HG02642 (cell line): ENCODE measurements at regions not wholly inside any gene's neighbourhood (a gene's known extent, or its start where the extent isn't known, plus 50 kb on each side); places are given as distances from the start of the nearest gene placed in this dataset.
A peak's percentile ranks its signal among the peaks of the same experiment; 100 is the strongest.

Source experiments
- ATAC-seq: cut with Tn5 transposase; IDR thresholded peaks from one replicate; pipeline ENCODE4 v1.9.1; 2021; ENCODE audit warnings: mild to moderate bottlenecking; ENCODE audit not compliant: unreplicated experiment, poor library complexity

- ATAC-seq = no peak
These were observed 154.9 kb upstream of the PWP1 start for GRCh38 chr12:107530701-107531100.

- ATAC-seq = peak; percentile 65
These were observed 152.4 kb upstream of the PWP1 start for GRCh38 chr12:107533218-107533617.

DNA sequence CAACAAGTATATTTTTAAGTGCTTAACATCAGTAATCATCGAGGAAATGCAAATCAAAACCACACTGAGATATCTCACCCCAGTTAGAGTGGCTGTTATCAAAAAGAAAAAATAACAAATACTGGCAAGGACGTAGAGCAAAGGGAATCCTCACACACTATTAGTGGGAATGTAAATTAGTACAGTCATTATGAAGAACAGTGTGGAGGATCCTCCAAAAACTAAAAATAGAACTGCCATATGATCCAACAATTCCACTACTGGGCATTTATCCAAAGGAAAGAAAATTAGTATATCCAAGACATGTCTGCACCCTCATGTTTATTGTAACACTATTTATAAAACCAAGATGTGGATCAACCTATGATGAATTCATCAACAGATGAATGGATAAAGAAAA, 149.0 kb upstream of the PWP1 start:
- no peak for ATAC-seq

DNA sequence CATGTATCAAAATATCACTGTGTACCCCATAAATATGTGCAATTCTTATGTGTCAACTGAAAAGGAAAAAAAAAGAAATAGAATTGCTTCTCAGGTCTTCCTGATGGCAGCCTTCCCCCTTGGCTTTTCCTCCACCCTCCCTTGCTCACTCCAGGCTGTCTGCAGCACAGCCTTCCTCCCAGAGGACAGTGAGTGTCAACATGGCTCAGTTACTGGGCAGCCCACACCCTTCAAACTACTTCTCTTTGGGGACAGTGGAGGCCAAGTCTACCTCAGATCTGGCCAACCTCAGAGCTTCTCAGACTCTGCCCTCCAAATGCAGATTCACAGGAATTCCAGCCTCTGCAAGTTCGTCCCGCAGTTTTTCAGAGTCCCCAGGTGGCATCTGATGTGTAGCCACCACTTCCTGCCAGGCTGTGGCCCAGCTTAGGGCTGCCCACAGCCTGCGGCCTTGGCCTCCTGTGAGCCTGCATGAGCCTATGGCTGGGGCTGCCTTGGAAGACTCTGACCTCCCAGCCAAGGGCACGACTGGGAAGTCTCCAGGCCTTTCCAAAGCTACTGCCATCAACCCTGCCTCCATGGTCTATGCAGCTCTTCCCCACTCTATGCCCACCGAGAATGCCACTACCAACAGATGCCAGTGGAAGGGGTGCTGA, 148.0 kb upstream of the PWP1 start:
- ATAC-seq = no peak

DNA sequence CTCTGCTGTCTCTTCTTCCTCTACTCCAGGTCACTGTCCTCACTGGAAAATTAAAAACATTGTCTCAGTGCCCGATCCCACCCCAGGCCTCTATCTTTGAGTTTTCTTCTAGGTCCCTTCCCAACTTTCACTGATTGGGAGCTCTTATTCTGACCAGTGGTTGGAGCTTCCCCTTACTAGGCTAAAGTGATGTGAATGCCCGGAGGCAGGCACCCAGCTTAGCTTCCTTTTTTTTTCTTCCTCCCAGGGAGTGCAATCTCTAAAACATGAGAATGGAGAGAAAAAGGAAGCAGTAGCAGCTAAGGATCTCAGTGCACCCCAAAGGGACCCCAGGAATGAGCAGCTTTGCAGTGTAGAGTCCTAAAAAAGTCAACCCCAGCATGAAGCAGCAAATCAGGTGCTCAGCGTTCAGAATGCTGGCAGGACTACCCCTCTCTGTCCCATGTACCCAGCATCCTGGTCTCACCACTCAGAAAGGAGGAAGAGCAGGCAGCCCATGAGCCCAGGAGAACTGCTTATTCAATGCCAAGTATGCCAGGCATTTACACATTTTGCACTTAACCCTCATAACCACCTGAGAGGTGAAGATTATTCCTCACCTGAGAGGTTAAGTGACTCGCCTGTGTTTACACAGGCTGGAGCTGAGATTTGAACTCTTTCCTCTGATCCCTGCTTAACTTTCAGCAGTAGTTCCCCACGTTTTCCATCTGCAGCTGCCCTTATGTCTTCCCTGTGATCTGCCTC, 146.2 kb upstream of the PWP1 start:
- ATAC-seq = no peak

DNA sequence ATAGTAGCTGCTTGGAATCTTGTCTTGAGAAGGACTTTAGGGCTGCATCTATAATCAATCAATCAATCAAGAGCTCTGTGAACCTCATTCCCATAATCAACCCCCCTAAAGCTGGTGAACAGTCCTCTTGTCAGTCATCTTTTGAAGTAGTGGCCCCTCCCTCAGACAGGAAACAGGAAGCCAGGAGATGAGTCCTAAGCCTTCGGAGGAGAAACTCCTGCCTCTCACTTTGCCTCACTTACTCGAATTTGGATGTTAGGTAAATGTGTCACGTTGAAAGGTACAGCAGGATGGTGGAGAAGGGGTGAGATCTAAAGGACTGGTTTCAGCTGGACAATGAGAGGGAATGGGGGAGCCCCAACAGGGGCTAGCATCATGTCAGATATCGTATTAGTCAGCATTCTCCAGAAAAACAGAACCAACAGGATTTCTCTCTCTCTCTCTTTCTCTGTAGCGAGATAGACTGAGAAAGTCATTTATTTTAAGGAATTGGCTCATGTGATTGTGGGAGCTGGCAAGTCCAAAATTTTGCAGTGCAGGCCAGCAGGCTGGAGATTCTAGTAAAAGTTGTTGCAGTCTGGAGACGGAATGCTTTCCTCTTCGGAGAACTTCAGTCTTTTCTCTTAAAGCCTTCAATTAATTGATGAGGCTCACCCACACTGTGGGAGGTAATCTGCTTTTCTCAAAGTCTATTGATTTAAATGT, 144.4 kb upstream of the PWP1 start:
- ATAC-seq = no peak

- ATAC-seq = no peak
These were observed 142.2 kb upstream of the PWP1 start for GRCh38 chr12:107543416-107543815.

DNA sequence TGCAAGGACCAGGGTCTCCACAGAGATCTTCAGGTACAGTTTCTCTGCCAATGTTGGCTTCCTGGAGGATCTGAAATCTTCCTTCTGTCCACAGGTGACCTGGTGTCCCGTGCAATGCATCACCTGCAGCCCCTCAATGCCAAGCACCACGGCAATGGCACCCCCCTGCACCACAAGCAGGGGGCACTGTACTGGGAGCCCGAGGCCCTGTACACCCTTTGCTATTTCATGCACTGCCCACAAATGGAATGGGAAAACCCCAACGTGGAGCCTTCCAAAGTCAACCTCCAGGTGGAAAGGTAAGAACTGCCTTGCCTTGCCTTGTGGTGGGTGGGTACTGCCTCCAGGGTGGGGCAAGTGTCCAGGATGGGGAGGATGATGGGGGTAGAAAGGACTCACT, 141.8 kb upstream of the PWP1 start:
- ATAC-seq = no peak

GRCh38 chr12:107544937-107545336, 140.7 kb upstream of the PWP1 start:
- ATAC-seq = no peak

DNA sequence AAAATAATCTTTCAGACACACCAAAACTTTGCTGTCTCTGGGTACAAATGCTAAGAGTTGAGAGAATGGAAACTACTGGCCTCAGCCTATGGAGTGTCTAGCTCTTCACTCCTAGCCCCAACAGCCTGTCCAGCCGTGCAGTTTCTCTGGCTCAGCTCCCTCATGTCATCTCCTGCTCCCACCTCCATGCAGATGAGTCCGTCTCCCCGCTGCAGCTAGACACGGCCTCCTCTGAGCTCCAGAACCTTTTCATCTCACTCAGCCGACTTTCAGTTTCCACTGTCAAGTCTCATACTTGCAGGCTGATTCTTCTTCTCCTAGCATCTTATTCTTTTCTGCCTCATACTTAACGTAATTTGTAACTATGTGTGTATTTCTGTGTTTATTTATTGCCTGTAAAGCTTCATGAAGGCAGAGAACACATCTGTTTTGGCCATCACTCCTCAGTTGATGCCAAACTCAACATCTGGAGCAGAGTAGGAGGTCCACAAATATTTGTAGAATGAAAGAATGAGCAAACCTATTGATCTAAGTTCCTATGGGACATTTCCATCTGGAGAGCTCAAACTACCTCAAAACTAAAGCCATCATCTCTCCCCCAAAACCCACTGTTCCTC, 139.8 kb upstream of the PWP1 start:
- no peak for ATAC-seq

- ATAC-seq = no peak
These were observed 138.2 kb upstream of the PWP1 start for GRCh38 chr12:107547389-107547788.

DNA sequence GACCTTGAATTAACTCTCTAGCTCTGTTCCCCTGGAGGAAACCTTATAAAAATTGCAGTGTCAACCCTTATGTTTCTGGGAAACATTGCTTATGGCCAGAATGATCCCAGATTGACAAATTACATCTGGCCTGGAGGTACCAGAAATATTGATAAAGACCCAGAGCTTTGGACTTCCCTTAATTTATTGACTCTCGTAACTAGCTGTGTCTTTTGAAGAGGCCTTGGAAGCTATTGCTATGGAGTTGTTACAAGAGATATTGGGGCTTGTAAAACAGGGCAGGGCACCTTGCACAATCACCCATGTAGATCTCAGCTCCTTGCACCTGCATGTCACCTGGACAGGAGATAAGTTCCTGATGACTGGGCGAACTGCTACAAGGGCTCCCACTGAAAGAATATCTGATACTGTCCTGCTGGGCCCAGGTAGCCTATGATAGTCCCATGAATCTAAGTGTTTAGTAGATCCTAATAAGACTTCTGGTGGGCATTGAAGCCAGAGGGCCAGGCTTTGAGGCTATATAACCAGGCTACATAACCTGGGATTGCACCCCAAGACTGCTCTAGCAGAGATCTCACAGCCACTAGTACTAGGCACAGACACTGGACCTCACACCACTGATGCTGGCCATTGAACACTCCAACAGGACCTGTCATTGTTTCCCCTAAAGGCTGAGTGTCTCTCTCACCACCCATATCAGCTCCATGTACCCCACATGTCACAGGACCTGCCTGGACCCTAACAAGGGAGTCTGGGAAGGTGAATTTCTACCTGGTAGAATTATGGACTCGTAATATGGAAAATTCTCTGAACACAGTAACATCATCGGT, 135.7 kb upstream of the PWP1 start:
- no peak for ATAC-seq

DNA sequence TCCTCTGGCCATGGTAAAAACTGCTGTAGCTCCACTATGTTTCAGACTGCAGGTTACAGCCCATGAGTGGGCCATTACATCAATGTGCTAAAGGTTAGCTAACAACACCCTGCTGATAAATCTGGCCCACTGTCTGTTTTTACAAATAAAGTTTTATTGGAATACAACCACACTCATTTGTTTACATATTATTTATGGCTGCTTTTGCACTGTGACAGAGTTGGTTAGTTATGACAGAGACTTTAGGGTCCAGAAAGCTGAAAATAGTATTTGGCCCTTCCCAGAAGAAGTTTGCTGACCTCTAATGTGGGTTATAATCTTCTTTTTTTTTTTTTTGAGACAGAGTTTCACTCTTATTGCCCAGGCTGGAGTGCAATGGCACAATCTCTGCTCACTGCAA, 134.2 kb upstream of the PWP1 start:
- ATAC-seq = no peak

DNA sequence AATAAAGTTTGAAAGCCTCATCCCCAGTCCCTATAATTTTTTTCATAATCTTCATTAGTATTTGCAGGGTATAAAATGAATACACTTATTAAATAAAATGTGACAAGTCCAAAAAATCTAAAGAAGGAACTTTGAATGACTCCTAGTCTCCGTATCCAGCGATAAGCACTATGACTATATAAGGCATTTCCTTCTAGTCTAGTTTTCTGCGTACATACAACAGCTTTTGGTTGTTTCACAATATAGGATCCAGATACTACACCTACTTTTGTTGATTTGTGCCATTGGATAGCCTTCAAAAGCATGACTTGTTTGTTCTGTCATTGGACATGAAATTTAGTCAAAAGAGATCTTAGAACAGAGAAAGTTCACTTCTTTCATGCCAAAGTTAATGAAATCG, 133.3 kb upstream of the PWP1 start:
- no peak for ATAC-seq

GRCh38 chr12:107553211-107553765, 132.3 kb upstream of the PWP1 start:
- no peak for ATAC-seq

DNA sequence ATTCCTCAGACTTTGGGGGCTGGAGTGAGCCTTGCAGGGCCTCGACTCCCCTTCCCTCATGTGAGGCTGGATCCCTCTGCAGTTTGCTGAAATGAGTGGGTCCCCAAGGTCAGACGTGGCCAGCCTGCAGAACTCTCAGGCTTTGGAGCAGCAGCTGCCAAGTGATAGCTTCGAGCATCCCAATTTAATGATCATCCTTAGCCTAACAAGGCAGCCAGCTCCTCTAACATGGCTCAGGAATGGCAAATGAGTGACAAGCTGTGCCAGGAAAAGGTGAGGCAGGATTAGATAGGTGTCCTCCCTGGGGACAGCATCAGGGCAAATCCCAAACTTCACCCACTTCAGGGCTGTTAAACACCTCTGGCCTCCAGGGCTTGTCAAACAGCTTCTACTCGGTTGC, 130.7 kb upstream of the PWP1 start:
- no peak for ATAC-seq

- ATAC-seq = no peak
These were observed 128.6 kb upstream of the PWP1 start for GRCh38 chr12:107557026-107557425.

GRCh38 chr12:107557589-107558100, 128.0 kb upstream of the PWP1 start:
- ATAC-seq = no peak

- no peak for ATAC-seq
These were observed 127.3 kb upstream of the PWP1 start for GRCh38 chr12:107558141-107558815.
